KMS-11 (cell line): ENCODE measurements at regions not wholly inside any gene's neighbourhood (a gene's known extent, or its start where the extent isn't known, plus 50 kb on each side); places are given as distances from the start of the nearest gene placed in this dataset.

Source experiments
- H2AFZ ChIP-seq: fragments of 200-600 bp; sonication (generic); 2 replicates; pipeline ENCODE4 v1.6.1; 2016; ENCODE audit warnings: antibody characterized with exemption, mixed run types, low read depth
- H3K27ac ChIP-seq: fragments of 200-600 bp; sonication (generic); 2 replicates; pipeline ENCODE4 v1.6.1; 2016; ENCODE audit warnings: mild to moderate bottlenecking, mixed run types
- H3K27me3 ChIP-seq: fragments of 200-600 bp; sonication (generic); 2 replicates; pipeline ENCODE4 v1.6.1; 2017; ENCODE audit warnings: mild to moderate bottlenecking, low read depth, mixed run types, moderate library complexity; ENCODE audit not compliant: insufficient read depth
- H3K36me3 ChIP-seq: fragments of 200-600 bp; sonication (generic); 2 replicates; pipeline ENCODE4 v1.6.1; 2017; ENCODE audit warnings: mild to moderate bottlenecking, mixed run types; ENCODE audit not compliant: insufficient read depth
- H3K4me1 ChIP-seq: fragments of 200-600 bp; sonication (generic); 2 replicates; pipeline ENCODE4 v1.6.1; 2016; ENCODE audit warnings: mild to moderate bottlenecking, low read depth, mixed run types; ENCODE audit not compliant: poor library complexity, severe bottlenecking
- H3K4me2 ChIP-seq: fragments of 200-600 bp; sonication (generic); 2 replicates; pipeline ENCODE4 v1.7.0; 2016; ENCODE audit warnings: mild to moderate bottlenecking, mixed run types
- H3K4me3 ChIP-seq: fragments of 200-600 bp; sonication (generic); IDR thresholded peaks from 2 replicates; pipeline ENCODE4 v1.6.1; 2017; ENCODE audit warnings: low read depth, low read length, mixed read lengths; ENCODE audit not compliant: insufficient read depth
- H3K79me2 ChIP-seq: fragments of 200-600 bp; sonication (generic); 2 replicates; pipeline ENCODE4 v1.6.1; 2016; ENCODE audit warnings: low read depth, mixed run types; ENCODE audit not compliant: insufficient read depth
- H3K9ac ChIP-seq: fragments of 200-600 bp; sonication (generic); 2 replicates; pipeline ENCODE4 v1.6.1; 2016; ENCODE audit warnings: mild to moderate bottlenecking, mixed run types
- H4K20me1 ChIP-seq: fragments of 200-600 bp; sonication (generic); 2 replicates; pipeline ENCODE4 v1.6.1; 2016; ENCODE audit warnings: mild to moderate bottlenecking, mixed run types; ENCODE audit not compliant: insufficient read depth
- TF ChIP-seq, protein P1 (sequence below): fragments of 200-600 bp; sonication (generic); conservative IDR thresholded peaks from 2 replicates; pipeline ENCODE4 v1.6.1; 2017; ENCODE audit warnings: low read depth, mild to moderate bottlenecking, antibody characterized with exemption, low read length, moderate library complexity, mixed read lengths

DNA sequence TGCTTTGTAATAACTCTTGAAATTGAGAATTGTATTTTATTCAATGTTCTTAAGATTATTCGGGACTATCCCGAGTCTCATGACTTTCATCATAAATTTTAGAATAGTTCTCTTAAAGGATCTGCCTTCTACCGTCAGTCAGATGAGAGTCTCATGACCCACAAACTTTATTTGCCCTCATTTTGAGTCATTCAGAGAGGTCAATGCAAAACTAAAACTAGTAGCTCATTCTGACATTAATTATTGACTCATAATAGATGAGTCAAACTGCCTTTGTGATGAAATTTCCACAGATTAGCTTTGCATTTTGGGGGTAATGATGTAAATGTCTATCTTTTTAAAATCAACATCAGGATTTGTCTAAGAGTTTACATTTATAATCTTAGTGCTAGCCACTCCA lies 1527.3 kb downstream of the TECRL start:
- Histone ChIP-seq H3K4me1 (no peaks in the 10 kb centered on the region), H4K20me1 (no peaks in the 10 kb centered on the region), H3K27me3 (no peaks in the 10 kb centered on the region), H3K9ac (no peak overlapping the region), H3K27ac (no peak overlapping the region), H3K36me3 (no peaks in the 10 kb centered on the region), H3K4me2 (no peak overlapping the region), H3K4me3 (no peak overlapping the region), H3K79me2 (no peaks in the 10 kb centered on the region), H2AFZ (no peak overlapping the region)
- TF ChIP-seq, protein P1, sequence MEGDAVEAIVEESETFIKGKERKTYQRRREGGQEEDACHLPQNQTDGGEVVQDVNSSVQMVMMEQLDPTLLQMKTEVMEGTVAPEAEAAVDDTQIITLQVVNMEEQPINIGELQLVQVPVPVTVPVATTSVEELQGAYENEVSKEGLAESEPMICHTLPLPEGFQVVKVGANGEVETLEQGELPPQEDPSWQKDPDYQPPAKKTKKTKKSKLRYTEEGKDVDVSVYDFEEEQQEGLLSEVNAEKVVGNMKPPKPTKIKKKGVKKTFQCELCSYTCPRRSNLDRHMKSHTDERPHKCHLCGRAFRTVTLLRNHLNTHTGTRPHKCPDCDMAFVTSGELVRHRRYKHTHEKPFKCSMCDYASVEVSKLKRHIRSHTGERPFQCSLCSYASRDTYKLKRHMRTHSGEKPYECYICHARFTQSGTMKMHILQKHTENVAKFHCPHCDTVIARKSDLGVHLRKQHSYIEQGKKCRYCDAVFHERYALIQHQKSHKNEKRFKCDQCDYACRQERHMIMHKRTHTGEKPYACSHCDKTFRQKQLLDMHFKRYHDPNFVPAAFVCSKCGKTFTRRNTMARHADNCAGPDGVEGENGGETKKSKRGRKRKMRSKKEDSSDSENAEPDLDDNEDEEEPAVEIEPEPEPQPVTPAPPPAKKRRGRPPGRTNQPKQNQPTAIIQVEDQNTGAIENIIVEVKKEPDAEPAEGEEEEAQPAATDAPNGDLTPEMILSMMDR: no peak

DNA sequence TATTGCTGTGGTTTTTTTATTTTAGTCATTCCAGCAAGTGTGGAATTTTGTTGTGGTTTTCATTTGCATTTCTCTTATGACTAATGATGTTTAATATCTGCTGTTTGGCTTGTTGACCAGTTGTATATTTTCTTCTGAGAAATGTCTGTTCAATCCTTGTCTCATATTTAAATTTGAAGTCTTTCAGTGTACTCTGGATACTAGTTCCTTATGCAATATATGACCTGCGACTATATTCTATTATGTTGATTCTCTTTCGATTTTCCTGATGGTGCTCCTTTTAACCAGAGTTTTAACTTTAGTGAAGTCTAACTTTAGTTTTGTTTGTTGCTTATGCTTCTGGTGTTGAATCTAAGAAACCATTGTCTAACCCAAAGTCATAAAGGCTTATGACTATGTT lies 1528.0 kb downstream of the TECRL start:
- Histone ChIP-seq H3K36me3 (no peaks in the 10 kb centered on the region), H4K20me1 (no peaks in the 10 kb centered on the region), H3K4me1 (no peaks in the 10 kb centered on the region), H3K9ac (no peak overlapping the region), H3K27ac (no peak overlapping the region), H3K4me3 (no peak overlapping the region), H2AFZ (no peak overlapping the region), H3K4me2 (no peak overlapping the region), H3K27me3 (no peaks in the 10 kb centered on the region), H3K79me2 (no peaks in the 10 kb centered on the region)
- TF ChIP-seq, protein P1: no peak

DNA sequence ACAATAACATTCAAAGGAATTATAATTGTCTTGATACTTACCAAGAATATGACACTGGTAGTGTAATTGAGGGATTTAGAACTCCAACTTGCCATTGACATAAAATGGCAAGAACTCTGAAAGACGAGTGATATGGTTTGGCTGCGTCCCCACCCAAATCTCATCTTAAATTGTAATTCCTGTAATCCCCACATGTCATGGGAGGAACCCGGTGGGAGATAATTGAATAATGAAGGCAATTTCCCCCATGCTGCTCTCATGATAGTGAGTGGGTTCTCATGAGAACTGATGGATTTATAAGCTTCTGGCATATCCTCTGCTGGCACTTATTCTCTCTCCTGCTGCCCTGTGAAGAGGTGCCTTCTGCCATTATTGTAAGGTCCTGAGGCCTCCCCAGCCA lies 1536.4 kb downstream of the TECRL start:
- no peak overlapping the region for H2AFZ ChIP-seq
- no peak overlapping the region for H3K4me3 ChIP-seq
- H3K4me2 ChIP-seq: no peak overlapping the region
- no peaks in the 10 kb centered on the region for H4K20me1 ChIP-seq
- H3K79me2 ChIP-seq: no peaks in the 10 kb centered on the region
- H3K9ac ChIP-seq: no peak overlapping the region
- H3K27me3 ChIP-seq: no peaks in the 10 kb centered on the region
- TF ChIP-seq, protein P1: no peak
- no peak overlapping the region for H3K27ac ChIP-seq
- H3K4me1 ChIP-seq: no peaks in the 10 kb centered on the region
- no peaks in the 10 kb centered on the region for H3K36me3 ChIP-seq

DNA sequence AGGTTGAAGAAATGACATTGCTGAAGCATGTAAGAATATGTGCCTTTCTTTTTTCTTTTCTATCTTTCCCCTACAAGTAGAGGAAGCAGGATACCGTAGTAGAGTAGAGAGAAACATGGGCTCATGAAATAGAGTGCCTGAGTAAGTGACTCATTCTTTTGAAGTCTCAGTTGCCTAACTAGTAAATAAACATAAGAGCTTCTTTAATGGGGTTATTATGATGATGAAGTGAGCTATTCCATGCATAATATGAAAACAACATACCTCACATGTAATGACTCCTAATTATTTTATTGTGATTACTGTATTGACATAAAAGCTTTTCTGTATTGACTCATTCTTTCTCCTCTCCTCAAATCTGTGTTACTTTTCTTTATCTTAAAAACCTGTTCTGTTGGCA lies 1538.2 kb downstream of the TECRL start:
- Histone ChIP-seq H3K4me1 (no peaks in the 10 kb centered on the region), H3K79me2 (no peaks in the 10 kb centered on the region), H2AFZ (no peak overlapping the region), H3K4me2 (no peak overlapping the region), H3K4me3 (no peak overlapping the region), H4K20me1 (no peaks in the 10 kb centered on the region), H3K27me3 (no peaks in the 10 kb centered on the region), H3K36me3 (no peaks in the 10 kb centered on the region), H3K9ac (no peak overlapping the region), H3K27ac (no peak overlapping the region)
- TF ChIP-seq, protein P1: no peak

DNA sequence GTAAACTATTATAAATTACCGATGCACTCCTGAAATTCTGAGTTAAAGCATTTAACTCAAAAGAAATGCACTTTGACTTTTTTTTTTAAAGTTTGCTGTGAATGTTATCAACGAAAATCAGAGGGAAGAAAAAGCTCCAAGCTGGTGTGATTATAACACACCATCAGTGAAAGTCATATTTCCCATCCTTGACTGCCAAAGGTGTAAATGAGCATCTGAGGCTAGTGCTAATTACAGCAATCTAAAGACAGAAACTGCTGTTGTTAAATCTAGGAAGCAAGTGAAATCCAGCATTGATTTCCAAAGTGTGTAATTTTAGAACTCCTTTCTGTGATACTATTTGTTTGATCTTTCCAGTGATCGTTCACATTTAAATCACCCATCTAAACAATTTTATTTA lies 1538.8 kb downstream of the TECRL start:
- TF ChIP-seq, protein P1: no peak
- H3K4me2 ChIP-seq: no peak overlapping the region
- H3K36me3 ChIP-seq: no peaks in the 10 kb centered on the region
- no peak overlapping the region for H3K27ac ChIP-seq
- no peaks in the 10 kb centered on the region for H3K27me3 ChIP-seq
- H2AFZ ChIP-seq: no peak overlapping the region
- no peaks in the 10 kb centered on the region for H3K4me1 ChIP-seq
- H3K9ac ChIP-seq: no peak overlapping the region
- no peak overlapping the region for H3K4me3 ChIP-seq
- no peaks in the 10 kb centered on the region for H3K79me2 ChIP-seq
- no peaks in the 10 kb centered on the region for H4K20me1 ChIP-seq
